ENCODE measurements at regions not wholly inside any gene's neighbourhood (a gene's known extent, or its start where the extent isn't known, plus 50 kb on each side); places are given as distances from the start of the nearest gene placed in this dataset.

GRCh38 chr2:198385856-198386255, 581.5 kb downstream of the PLCL1 start:
- DNase-seq = no peak

- DNase-seq = no peak
Observed at GRCh38 chr2:198385326-198385725, 580.9 kb downstream of the PLCL1 start.

- no peak for DNase-seq
Observed at GRCh38 chr2:198383392-198383791, 579.0 kb downstream of the PLCL1 start.

GRCh38 chr2:198382811-198383210, 578.4 kb downstream of the PLCL1 start:
- DNase-seq = no peak

GRCh38 chr2:198376677-198377076, 572.3 kb downstream of the PLCL1 start:
- no peak for DNase-seq

GRCh38 chr2:198375083-198375410, 570.7 kb downstream of the PLCL1 start:
- no peak for DNase-seq

- DNase-seq = no peak
Observed at GRCh38 chr2:198374375-198375082, 570.1 kb downstream of the PLCL1 start.

- no peak for DNase-seq
Observed at GRCh38 chr2:198371921-198372543, 567.6 kb downstream of the PLCL1 start.

GRCh38 chr2:198371329-198371728, 566.9 kb downstream of the PLCL1 start:
- no peak for DNase-seq

- no peak for DNase-seq
Observed at GRCh38 chr2:198368089-198368488, 563.7 kb downstream of the PLCL1 start.

GRCh38 chr2:198362740-198363139, 558.3 kb downstream of the PLCL1 start:
- DNase-seq = no peak

GRCh38 chr2:198359308-198359707, 554.9 kb downstream of the PLCL1 start:
- DNase-seq = no peak

GRCh38 chr2:198356157-198356556, 551.8 kb downstream of the PLCL1 start:
- no peak for DNase-seq

GRCh38 chr2:198351647-198352046, 547.3 kb downstream of the PLCL1 start:
- DNase-seq = no peak

- no peak for DNase-seq
Observed at GRCh38 chr2:198347946-198348345, 543.6 kb downstream of the PLCL1 start.

- DNase-seq = no peak
Observed at GRCh38 chr2:198347349-198347748, 543.0 kb downstream of the PLCL1 start.

GRCh38 chr2:198343471-198343870, 539.1 kb downstream of the PLCL1 start:
- no peak for DNase-seq

- no peak for DNase-seq
Observed at GRCh38 chr2:198340846-198341245, 536.5 kb downstream of the PLCL1 start.

- no peak for DNase-seq
Observed at GRCh38 chr2:198339116-198339515, 534.7 kb downstream of the PLCL1 start.

GRCh38 chr2:198337368-198337767, 533.0 kb downstream of the PLCL1 start:
- no peak for DNase-seq

- DNase-seq = no peak
Observed at GRCh38 chr2:198328454-198328853, 524.1 kb downstream of the PLCL1 start.

GRCh38 chr2:198327526-198327925, 523.1 kb downstream of the PLCL1 start:
- no peak for DNase-seq

- no peak for DNase-seq
Observed at GRCh38 chr2:198326431-198326830, 522.0 kb downstream of the PLCL1 start.

GRCh38 chr2:198325359-198325758, 521.0 kb downstream of the PLCL1 start:
- no peak for DNase-seq

- no peak for DNase-seq
Observed at GRCh38 chr2:198324071-198324470, 519.7 kb downstream of the PLCL1 start.

Data from activated CD4-positive, alpha-beta T cell treated with anti-CD3 and anti-CD28 coated beads for 1 hour (primary cell).